ENCODE measurements at regions not wholly inside any gene's neighbourhood (a gene's known extent, or its start where the extent isn't known, plus 50 kb on each side); places are given as distances from the start of the nearest gene placed in this dataset.

DNA sequence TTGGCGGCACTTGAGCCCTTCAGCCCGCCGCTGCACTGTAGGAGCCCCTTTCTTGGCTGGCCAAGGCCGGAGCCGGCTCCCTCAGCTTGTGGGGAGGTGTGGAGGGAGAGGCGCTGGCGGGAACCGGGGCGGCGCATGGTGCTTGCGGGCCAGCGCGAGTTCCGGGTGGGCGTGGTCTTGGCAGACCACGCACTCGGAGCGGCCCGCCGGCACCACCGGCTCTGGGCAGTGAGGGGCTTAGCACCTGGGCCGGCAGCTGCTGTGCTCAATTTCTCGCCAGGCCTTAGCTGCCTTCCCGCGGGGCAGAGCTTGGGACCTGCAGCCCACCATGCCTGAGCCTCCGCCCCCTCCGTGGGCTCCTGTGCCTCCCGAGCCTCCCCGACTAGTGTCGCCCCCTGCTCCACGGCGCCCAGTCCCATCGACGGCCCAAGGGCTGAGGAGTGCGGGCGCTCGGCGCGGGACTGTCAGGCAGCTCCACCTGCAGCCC is 673.7 kb upstream of the BRINP3 start:
- TF ChIP-seq EZH2phosphoT487 (IDR thresholded peaks at IDR 0.05; ENCODE audit: borderline replicate concordance, low read length), result no peak
- TF ChIP-seq, protein P1, sequence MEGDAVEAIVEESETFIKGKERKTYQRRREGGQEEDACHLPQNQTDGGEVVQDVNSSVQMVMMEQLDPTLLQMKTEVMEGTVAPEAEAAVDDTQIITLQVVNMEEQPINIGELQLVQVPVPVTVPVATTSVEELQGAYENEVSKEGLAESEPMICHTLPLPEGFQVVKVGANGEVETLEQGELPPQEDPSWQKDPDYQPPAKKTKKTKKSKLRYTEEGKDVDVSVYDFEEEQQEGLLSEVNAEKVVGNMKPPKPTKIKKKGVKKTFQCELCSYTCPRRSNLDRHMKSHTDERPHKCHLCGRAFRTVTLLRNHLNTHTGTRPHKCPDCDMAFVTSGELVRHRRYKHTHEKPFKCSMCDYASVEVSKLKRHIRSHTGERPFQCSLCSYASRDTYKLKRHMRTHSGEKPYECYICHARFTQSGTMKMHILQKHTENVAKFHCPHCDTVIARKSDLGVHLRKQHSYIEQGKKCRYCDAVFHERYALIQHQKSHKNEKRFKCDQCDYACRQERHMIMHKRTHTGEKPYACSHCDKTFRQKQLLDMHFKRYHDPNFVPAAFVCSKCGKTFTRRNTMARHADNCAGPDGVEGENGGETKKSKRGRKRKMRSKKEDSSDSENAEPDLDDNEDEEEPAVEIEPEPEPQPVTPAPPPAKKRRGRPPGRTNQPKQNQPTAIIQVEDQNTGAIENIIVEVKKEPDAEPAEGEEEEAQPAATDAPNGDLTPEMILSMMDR (IDR thresholded peaks at IDR 0.05; ENCODE audit: low read depth, low read length, poor library complexity, severe bottlenecking), result no peak
